ENCODE measurements at regions not wholly inside any gene's neighbourhood (a gene's known extent, or its start where the extent isn't known, plus 50 kb on each side); places are given as distances from the start of the nearest gene placed in this dataset.

DNA sequence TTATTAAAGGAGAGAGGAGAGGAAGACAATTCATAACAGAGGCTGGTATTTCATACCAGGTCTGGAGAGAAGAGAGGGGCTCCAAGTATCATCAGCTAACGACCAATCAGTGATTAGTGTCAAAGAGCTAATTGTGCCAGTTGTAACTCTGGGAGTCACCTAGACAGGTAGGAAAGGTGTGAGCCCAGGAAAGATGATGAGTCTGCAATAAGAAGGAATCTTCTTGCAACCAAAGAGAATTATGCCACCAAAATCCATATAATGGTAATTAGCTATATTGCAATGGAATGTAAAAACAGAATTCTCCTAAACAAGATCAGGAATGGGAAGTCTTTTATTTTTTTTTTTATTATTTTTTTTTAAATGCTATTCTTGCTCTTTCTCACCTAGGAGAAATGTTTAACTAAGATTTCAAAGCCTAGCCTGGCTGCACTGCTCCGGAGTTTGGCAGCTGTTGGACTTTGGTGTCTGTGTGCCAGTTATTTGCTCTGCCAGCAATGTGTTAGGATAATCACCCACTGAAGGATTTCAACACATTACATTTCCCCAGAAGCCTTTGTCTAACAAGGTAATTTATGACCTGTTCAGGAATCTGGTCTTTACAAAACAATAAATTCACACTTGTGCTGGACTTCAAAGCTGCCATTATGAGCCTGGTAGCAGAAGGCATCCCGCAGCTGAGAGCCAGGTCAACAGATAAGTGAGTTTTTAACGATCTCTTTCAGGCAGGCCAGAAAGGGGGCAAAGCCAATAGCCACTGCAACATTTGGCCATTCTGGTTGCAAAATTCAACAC, 89.4 kb downstream of the FOXB1 start:
- Histone ChIP-seq H3K4me1 (ENCODE audit: control insufficient read depth in 1 of 2, insufficient read depth in 1 of 2, low read depth in 1 of 2, low read length in 1 of 2) (no peaks in the 10 kb centered on the region), H3K9me3 (no peaks in the 10 kb centered on the region), H3K27me3 (no peaks in the 10 kb centered on the region), H3K27ac (no peak overlapping the region), H3K4me3 (ENCODE audit: low read depth in 1 of 2, low read length in 1 of 2) (no peak overlapping the region), H3K36me3 (no peaks in the 10 kb centered on the region)
- TF ChIP-seq, protein P1, sequence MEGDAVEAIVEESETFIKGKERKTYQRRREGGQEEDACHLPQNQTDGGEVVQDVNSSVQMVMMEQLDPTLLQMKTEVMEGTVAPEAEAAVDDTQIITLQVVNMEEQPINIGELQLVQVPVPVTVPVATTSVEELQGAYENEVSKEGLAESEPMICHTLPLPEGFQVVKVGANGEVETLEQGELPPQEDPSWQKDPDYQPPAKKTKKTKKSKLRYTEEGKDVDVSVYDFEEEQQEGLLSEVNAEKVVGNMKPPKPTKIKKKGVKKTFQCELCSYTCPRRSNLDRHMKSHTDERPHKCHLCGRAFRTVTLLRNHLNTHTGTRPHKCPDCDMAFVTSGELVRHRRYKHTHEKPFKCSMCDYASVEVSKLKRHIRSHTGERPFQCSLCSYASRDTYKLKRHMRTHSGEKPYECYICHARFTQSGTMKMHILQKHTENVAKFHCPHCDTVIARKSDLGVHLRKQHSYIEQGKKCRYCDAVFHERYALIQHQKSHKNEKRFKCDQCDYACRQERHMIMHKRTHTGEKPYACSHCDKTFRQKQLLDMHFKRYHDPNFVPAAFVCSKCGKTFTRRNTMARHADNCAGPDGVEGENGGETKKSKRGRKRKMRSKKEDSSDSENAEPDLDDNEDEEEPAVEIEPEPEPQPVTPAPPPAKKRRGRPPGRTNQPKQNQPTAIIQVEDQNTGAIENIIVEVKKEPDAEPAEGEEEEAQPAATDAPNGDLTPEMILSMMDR (IDR thresholded peaks at IDR 0.05): no peak

- Histone ChIP-seq H3K36me3 (no peaks in the 10 kb centered on the region), H3K27me3 (no peaks in the 10 kb centered on the region), H3K4me3 (ENCODE audit: low read depth in 1 of 2, low read length in 1 of 2) (no peak overlapping the region), H3K27ac (no peak overlapping the region), H3K4me1 (ENCODE audit: control insufficient read depth in 1 of 2, insufficient read depth in 1 of 2, low read depth in 1 of 2, low read length in 1 of 2) (no peaks in the 10 kb centered on the region), H3K9me3 (no peaks in the 10 kb centered on the region)
- TF ChIP-seq, protein P1 (IDR thresholded peaks at IDR 0.05): no peak
Observed at GRCh38 chr15:60095711-60096110, 91.6 kb downstream of the FOXB1 start.

- H3K27ac ChIP-seq: no peak overlapping the region
- H3K4me1 ChIP-seq (ENCODE audit: control insufficient read depth in 1 of 2, insufficient read depth in 1 of 2, low read depth in 1 of 2, low read length in 1 of 2): no peaks in the 10 kb centered on the region
- H3K36me3 ChIP-seq: no peaks in the 10 kb centered on the region
- TF ChIP-seq, protein P1 (IDR thresholded peaks at IDR 0.05): no peak
- no peaks in the 10 kb centered on the region for H3K27me3 ChIP-seq
- no peak overlapping the region for H3K4me3 ChIP-seq (ENCODE audit: low read depth in 1 of 2, low read length in 1 of 2)
- no peaks in the 10 kb centered on the region for H3K9me3 ChIP-seq
Observed at GRCh38 chr15:60096157-60096556, 92.0 kb downstream of the FOXB1 start.

DNA sequence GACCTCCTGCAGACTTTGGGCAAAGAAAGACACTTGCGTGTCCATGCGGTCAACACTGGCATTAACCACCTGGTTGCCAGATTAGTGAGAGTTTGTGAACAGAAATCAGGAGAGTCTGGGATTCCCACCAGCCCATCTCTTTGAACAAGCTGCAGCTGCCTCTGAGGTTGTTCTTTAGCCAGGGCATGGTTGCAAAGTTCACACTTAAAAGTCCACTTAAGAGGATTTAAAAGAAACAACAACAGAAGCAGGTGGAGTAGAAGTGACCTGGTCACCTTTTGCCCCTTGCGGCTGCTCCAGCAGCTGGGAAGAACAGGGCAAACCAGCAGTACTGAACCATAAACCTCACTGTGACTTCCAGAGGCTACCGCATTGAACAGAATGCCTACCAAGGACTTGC, 97.3 kb downstream of the FOXB1 start:
- Histone ChIP-seq H3K36me3 (no peaks in the 10 kb centered on the region), H3K4me1 (ENCODE audit: control insufficient read depth in 1 of 2, insufficient read depth in 1 of 2, low read depth in 1 of 2, low read length in 1 of 2) (no peaks in the 10 kb centered on the region), H3K27ac (no peak overlapping the region), H3K9me3 (no peaks in the 10 kb centered on the region), H3K4me3 (ENCODE audit: low read depth in 1 of 2, low read length in 1 of 2) (no peak overlapping the region), H3K27me3 (no peaks in the 10 kb centered on the region)
- TF ChIP-seq, protein P1 (IDR thresholded peaks at IDR 0.05): no peak

DNA sequence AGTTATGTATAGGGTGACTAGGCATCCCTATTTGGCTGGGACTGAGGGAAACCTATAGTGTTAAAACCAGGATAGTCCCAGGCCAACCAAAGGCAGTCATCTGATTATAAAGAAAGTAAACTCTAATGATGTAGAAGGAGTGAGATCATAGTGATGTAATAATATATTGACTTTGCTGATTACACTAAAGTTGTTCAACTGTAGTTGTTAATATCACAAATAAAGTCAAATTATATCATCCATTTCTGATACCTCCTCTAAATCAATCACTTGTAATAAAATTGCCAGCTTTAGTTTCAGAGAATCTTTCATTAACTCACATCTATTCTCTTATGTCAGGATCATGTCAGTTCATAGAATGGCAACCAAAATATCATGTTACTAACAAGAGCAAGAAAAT, 98.6 kb downstream of the FOXB1 start:
- H3K27me3 ChIP-seq: no peaks in the 10 kb centered on the region
- H3K9me3 ChIP-seq: no peaks in the 10 kb centered on the region
- H3K27ac ChIP-seq: no peak overlapping the region
- no peaks in the 10 kb centered on the region for H3K4me1 ChIP-seq (ENCODE audit: control insufficient read depth in 1 of 2, insufficient read depth in 1 of 2, low read depth in 1 of 2, low read length in 1 of 2)
- H3K4me3 ChIP-seq (ENCODE audit: low read depth in 1 of 2, low read length in 1 of 2): no peak overlapping the region
- no peaks in the 10 kb centered on the region for H3K36me3 ChIP-seq
- TF ChIP-seq, protein P1 (IDR thresholded peaks at IDR 0.05): no peak
